SU-DHL-6 (cell line): ENCODE measurements at regions not wholly inside any gene's neighbourhood (a gene's known extent, or its start where the extent isn't known, plus 50 kb on each side); places are given as distances from the start of the nearest gene placed in this dataset.

Experiments
- CTCF ChIP-seq: fragments of 200-600 bp; sonication (generic); IDR thresholded peaks from one replicate; pipeline ENCODE4 v1.5.1; 2017; ENCODE audit warnings: antibody characterized with exemption, mild to moderate bottlenecking, low read length, moderate library complexity; ENCODE audit not compliant: insufficient read depth, poor library complexity, severe bottlenecking
- EZH2phosphoT487 ChIP-seq: fragments of 200-600 bp; sonication (generic), shearing (Covaris generic); conservative IDR thresholded peaks from 2 replicates; pipeline ENCODE4 v1.6.1; 2018; ENCODE audit warnings: mild to moderate bottlenecking, antibody characterized with exemption, low read length, moderate library complexity, mixed read lengths

GRCh38 chr3:166489826-166490225, 652.6 kb upstream of the BCHE start:
- TF ChIP-seq CTCF (no peak), EZH2phosphoT487 (no peak)
